HG02943 (cell line): ENCODE measurements at regions not wholly inside any gene's neighbourhood (a gene's known extent, or its start where the extent isn't known, plus 50 kb on each side); places are given as distances from the start of the nearest gene placed in this dataset.
"Not testable (repeated sequence)": the region's sequence is repeated elsewhere in the genome, so short reads cannot be mapped to it uniquely, and the experiment has no call there.

Source experiments
- ATAC-seq: cut with Tn5 transposase; IDR thresholded peaks from one replicate; pipeline ENCODE4 v1.9.1; 2021; ENCODE audit warnings: mild to moderate bottlenecking, low read depth, moderate library complexity; ENCODE audit not compliant: unreplicated experiment

GRCh38 chr9:29556317-29556716 is 1983.0 kb upstream of the C9orf72 start:
- ATAC-seq = no peak

- ATAC-seq = no peak
These were observed 1983.5 kb upstream of the C9orf72 start for GRCh38 chr9:29556746-29557145.

GRCh38 chr9:29564564-29564963 is 1991.3 kb upstream of the C9orf72 start:
- no peak for ATAC-seq

GRCh38 chr9:29575219-29575618 is 2001.9 kb upstream of the C9orf72 start:
- no peak for ATAC-seq

GRCh38 chr9:29588361-29588760 is 2015.1 kb upstream of the C9orf72 start:
- ATAC-seq = no peak

- no peak for ATAC-seq
These were observed 2036.0 kb upstream of the C9orf72 start for GRCh38 chr9:29609282-29609681.

GRCh38 chr9:29613773-29614172 is 2040.5 kb upstream of the C9orf72 start:
- ATAC-seq = no peak

- no peak for ATAC-seq
These were observed 2043.6 kb upstream of the C9orf72 start for GRCh38 chr9:29616844-29617243.

GRCh38 chr9:29625292-29625731 is 2052.0 kb upstream of the C9orf72 start:
- ATAC-seq = no peak

- no peak for ATAC-seq
These were observed 2052.7 kb upstream of the C9orf72 start for GRCh38 chr9:29625931-29626330.

- ATAC-seq = not testable (repeated sequence)
These were observed 2055.6 kb upstream of the C9orf72 start for GRCh38 chr9:29628856-29629255.

GRCh38 chr9:29637471-29638237 is 2064.4 kb upstream of the C9orf72 start:
- ATAC-seq = no peak

- no peak for ATAC-seq
These were observed 2067.2 kb upstream of the C9orf72 start for GRCh38 chr9:29640507-29640906.

- ATAC-seq = no peak
These were observed 2071.2 kb upstream of the C9orf72 start for GRCh38 chr9:29644514-29644913.

- no peak for ATAC-seq
These were observed 2074.2 kb upstream of the C9orf72 start for GRCh38 chr9:29647451-29647850.

GRCh38 chr9:29648132-29648531 is 2074.9 kb upstream of the C9orf72 start:
- no peak for ATAC-seq

- ATAC-seq = no peak
These were observed 2075.3 kb upstream of the C9orf72 start for GRCh38 chr9:29648601-29649000.

- no peak for ATAC-seq
These were observed 2083.5 kb upstream of the C9orf72 start for GRCh38 chr9:29656641-29657406.

GRCh38 chr9:29657821-29658220 is 2084.5 kb upstream of the C9orf72 start:
- ATAC-seq = no peak

GRCh38 chr9:29659014-29659413 is 2085.7 kb upstream of the C9orf72 start:
- no peak for ATAC-seq

GRCh38 chr9:29659736-29660135 is 2086.5 kb upstream of the C9orf72 start:
- no peak for ATAC-seq

GRCh38 chr9:29668732-29669131 is 2095.5 kb upstream of the C9orf72 start:
- ATAC-seq = no peak
